Kidney (tissue), 13 donors: ENCODE measurements at regions not wholly inside any gene's neighbourhood (a gene's known extent, or its start where the extent isn't known, plus 50 kb on each side); places are given as distances from the start of the nearest gene placed in this dataset.

ENCODE experiments used
- DNase-seq, 5 donors: peaks; one replicate each; pipeline ENCODE4 v3.0.0-alpha.2; 2013 to 2020
- FAIRE-seq: peaks from 2 replicates; lab custom pipeline; 2012; peaks lifted over from hg19 to GRCh38; lab: Jason Lieb, UNC
- H3K27ac ChIP-seq, 2 donors: one replicate each; pipeline ENCODE4 v1.7.0; 2013; ENCODE audit warnings: low read depth in 2 of 2, low read length in 2 of 2, inconsistent platforms in 1 of 2
- H3K27me3 ChIP-seq: one replicate; pipeline ENCODE4 v1.7.1; 2013; ENCODE audit warnings: low read length, inconsistent platforms; ENCODE audit not compliant: control insufficient read depth, insufficient read depth
- H3K36me3 ChIP-seq, 3 donors: one replicate each; pipeline versions ENCODE4 v1.7.0 to v1.7.1; 2013; ENCODE audit warnings: low read length in 3 of 3, control low read depth in 1 of 3, inconsistent platforms in 1 of 3; ENCODE audit not compliant: insufficient read depth in 3 of 3, control insufficient read depth in 2 of 3
- H3K4me1 ChIP-seq, 3 donors: one replicate each; pipeline versions ENCODE4 v1.7.0 to v1.7.1; 2013; ENCODE audit warnings: low read length in 3 of 3, inconsistent platforms in 1 of 3, low read depth in 1 of 3; ENCODE audit not compliant: control insufficient read depth in 2 of 3, insufficient read depth in 2 of 3
- H3K4me3 ChIP-seq, 3 donors: one replicate each; pipeline versions ENCODE4 v1.7.0 to v1.8.1; 2013; ENCODE audit warnings: low read length in 3 of 3, control low read depth in 1 of 3, inconsistent platforms in 1 of 3
- H3K9ac ChIP-seq, 3 donors: one replicate each; pipeline versions ENCODE4 v1.7.0 to v1.7.1; 2013; ENCODE audit warnings: low read length in 3 of 3, control low read depth in 1 of 3, inconsistent platforms in 1 of 3
- H3K9me3 ChIP-seq, 3 donors: one replicate each; pipeline versions ENCODE4 v1.7.0 to v1.7.1; 2013; ENCODE audit warnings: low read length in 3 of 3, control low read depth in 1 of 3, inconsistent platforms in 1 of 3; ENCODE audit not compliant: control insufficient read depth in 2 of 3, insufficient read depth in 1 of 3
- intact Hi-C: fragments of 100-400 bp; cut with DNase I; formaldehyde crosslinking; loops from one replicate; pipeline ENCODE4 v1.11.1; 2022
- TF ChIP-seq, protein P1 (sequence below): IDR thresholded peaks from 3 replicates; pipeline ENCODE4 v1.5.1; 2012; ENCODE audit warnings: mild to moderate bottlenecking, moderate library complexity, borderline replicate concordance; ENCODE audit not compliant: insufficient read depth; ENCODE audit errors: extremely low read depth
- donor health status: control.
- donor health status: control.
- donor health status: control.
- donor health status: control.
- donor health status: control.
- donor health status: DM: yes; HTN: yes; CAD: no.
- donor health status: Normal renal cell carcinoma (clear cell type).

- Histone ChIP-seq H3K9me3 (no peaks in the 10 kb centered on the region), H3K9ac (peak overlapping the region; percentile 38 to 88 (median 88)), H3K36me3 (no peaks in the 10 kb centered on the region), H3K4me3 (peak overlapping the region; percentile 63 to 82 (median 75)), H3K27me3 (no peaks in the 10 kb centered on the region), H3K27ac (peak overlapping the region; percentile 94 to 98), H3K4me1 (peaks cover 18 to 41% (median 32%) of the 10 kb centered on the region in 3 donors)
- peak; percentile 72 to 91 (median 79) for DNase-seq
- no peak for FAIRE-seq
- TF ChIP-seq, protein P1, sequence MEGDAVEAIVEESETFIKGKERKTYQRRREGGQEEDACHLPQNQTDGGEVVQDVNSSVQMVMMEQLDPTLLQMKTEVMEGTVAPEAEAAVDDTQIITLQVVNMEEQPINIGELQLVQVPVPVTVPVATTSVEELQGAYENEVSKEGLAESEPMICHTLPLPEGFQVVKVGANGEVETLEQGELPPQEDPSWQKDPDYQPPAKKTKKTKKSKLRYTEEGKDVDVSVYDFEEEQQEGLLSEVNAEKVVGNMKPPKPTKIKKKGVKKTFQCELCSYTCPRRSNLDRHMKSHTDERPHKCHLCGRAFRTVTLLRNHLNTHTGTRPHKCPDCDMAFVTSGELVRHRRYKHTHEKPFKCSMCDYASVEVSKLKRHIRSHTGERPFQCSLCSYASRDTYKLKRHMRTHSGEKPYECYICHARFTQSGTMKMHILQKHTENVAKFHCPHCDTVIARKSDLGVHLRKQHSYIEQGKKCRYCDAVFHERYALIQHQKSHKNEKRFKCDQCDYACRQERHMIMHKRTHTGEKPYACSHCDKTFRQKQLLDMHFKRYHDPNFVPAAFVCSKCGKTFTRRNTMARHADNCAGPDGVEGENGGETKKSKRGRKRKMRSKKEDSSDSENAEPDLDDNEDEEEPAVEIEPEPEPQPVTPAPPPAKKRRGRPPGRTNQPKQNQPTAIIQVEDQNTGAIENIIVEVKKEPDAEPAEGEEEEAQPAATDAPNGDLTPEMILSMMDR, result peak; percentile 18
- intact Hi-C loops, result no loop called here
These were observed 65.6 kb upstream of the PTGR2 start for GRCh38 chr14:73785834-73786635.

GRCh38 chr14:73785336-73785833, 66.2 kb upstream of the PTGR2 start:
- peak in 3 of 5 donors; percentile 53 to 78 (median 73) for DNase-seq
- no peaks in the 10 kb centered on the region for H3K9me3 ChIP-seq
- H3K9ac ChIP-seq, result peak overlapping the region; percentile 38 to 88 (median 59)
- TF ChIP-seq, protein P1, result no peak
- intact Hi-C loops, result no loop called here
- no peak for FAIRE-seq
- H3K4me1 ChIP-seq, result peaks cover 18 to 41% (median 32%) of the 10 kb centered on the region in 3 donors
- H3K36me3 ChIP-seq, result no peaks in the 10 kb centered on the region
- peak overlapping the region; percentile 94 to 98 for H3K27ac ChIP-seq
- H3K4me3 ChIP-seq, result peak overlapping the region; percentile 63 to 82 (median 75)
- no peaks in the 10 kb centered on the region for H3K27me3 ChIP-seq

GRCh38 chr14:73784988-73785313, 66.7 kb upstream of the PTGR2 start:
- DNase-seq (no peak), FAIRE-seq (no peak)
- H3K4me3 ChIP-seq, result peak overlapping the region; percentile 63 to 82 (median 75)
- peak overlapping the region in 2 of 3 donors; percentile 6 to 88 for H3K9ac ChIP-seq
- H3K27me3 ChIP-seq, result no peaks in the 10 kb centered on the region
- TF ChIP-seq, protein P1, result no peak
- H3K4me1 ChIP-seq, result peaks cover 18 to 41% (median 32%) of the 10 kb centered on the region in 3 donors
- H3K9me3 ChIP-seq, result no peaks in the 10 kb centered on the region
- H3K36me3 ChIP-seq, result no peaks in the 10 kb centered on the region
- peak overlapping the region; percentile 94 to 98 for H3K27ac ChIP-seq
- intact Hi-C loops, result no loop called here
